ENCODE measurements at regions not wholly inside any gene's neighbourhood (a gene's known extent, or its start where the extent isn't known, plus 50 kb on each side); places are given as distances from the start of the nearest gene placed in this dataset.

- no peak overlapping the region for H3K27ac ChIP-seq (ENCODE audit: low read depth, low read length)
- no peak for TF ChIP-seq EZH2phosphoT487 (conservative IDR thresholded peaks at IDR 0.05; ENCODE audit: low read length)
- TF ChIP-seq, protein P1, sequence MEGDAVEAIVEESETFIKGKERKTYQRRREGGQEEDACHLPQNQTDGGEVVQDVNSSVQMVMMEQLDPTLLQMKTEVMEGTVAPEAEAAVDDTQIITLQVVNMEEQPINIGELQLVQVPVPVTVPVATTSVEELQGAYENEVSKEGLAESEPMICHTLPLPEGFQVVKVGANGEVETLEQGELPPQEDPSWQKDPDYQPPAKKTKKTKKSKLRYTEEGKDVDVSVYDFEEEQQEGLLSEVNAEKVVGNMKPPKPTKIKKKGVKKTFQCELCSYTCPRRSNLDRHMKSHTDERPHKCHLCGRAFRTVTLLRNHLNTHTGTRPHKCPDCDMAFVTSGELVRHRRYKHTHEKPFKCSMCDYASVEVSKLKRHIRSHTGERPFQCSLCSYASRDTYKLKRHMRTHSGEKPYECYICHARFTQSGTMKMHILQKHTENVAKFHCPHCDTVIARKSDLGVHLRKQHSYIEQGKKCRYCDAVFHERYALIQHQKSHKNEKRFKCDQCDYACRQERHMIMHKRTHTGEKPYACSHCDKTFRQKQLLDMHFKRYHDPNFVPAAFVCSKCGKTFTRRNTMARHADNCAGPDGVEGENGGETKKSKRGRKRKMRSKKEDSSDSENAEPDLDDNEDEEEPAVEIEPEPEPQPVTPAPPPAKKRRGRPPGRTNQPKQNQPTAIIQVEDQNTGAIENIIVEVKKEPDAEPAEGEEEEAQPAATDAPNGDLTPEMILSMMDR (IDR thresholded peaks at IDR 0.05; ENCODE audit: insufficient read depth, low read length, poor library complexity, severe bottlenecking): no peak
- H3K4me2 ChIP-seq (ENCODE audit: low read depth, low read length, poor library complexity, severe bottlenecking): no peak overlapping the region
- no peaks in the 10 kb centered on the region for H3F3A ChIP-seq (ENCODE audit: insufficient read depth)
- no peaks in the 10 kb centered on the region for H3K36me3 ChIP-seq (ENCODE audit: low read length)
- H3K9ac ChIP-seq (ENCODE audit: low read length): no peak overlapping the region
- no peak overlapping the region for H3K4me3 ChIP-seq (ENCODE audit: insufficient read depth, low read length, poor library complexity, severe bottlenecking)
- no peaks in the 10 kb centered on the region for H3K27me3 ChIP-seq (ENCODE audit: low read length)
- no peaks in the 10 kb centered on the region for H4K20me1 ChIP-seq (ENCODE audit: low read depth, low read length)
- H2AFZ ChIP-seq (ENCODE audit: low read depth, low read length, severe bottlenecking): no peak overlapping the region
- no peaks in the 10 kb centered on the region for H3K9me2 ChIP-seq (replicated peaks; ENCODE audit: insufficient read depth, low read length)
- H3K9me3 ChIP-seq (ENCODE audit: insufficient read depth, low read length): no peaks in the 10 kb centered on the region
- no peaks in the 10 kb centered on the region for H3K79me2 ChIP-seq (ENCODE audit: insufficient read depth, low read length)
Measured at GRCh38 chr1:72419229-72419628, 136.9 kb upstream of the NEGR1 start.

DNA sequence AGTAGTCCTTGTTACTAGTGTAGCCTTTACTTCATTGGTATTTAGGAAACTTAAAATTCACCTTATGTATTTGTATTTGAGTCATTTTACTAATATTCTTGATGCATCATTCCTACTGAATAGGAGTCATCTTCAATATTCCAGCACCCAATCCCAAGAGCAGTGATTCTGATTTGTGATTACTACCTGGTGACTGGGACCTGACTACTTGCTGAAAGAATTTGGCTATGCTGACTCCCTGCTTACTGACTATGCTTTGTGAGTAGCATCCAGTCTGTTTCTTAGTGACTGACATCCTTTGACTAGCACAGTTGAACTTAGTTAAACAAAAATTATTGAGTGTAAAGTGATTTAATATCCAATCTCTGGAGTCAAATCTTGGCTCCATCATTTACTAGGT is 129.9 kb upstream of the NEGR1 start:
- H3K36me3 ChIP-seq (ENCODE audit: low read length): no peaks in the 10 kb centered on the region
- H3F3A ChIP-seq (ENCODE audit: insufficient read depth): no peaks in the 10 kb centered on the region
- H3K9ac ChIP-seq (ENCODE audit: low read length): no peak overlapping the region
- TF ChIP-seq EZH2phosphoT487 (conservative IDR thresholded peaks at IDR 0.05; ENCODE audit: low read length): no peak
- TF ChIP-seq, protein P1 (IDR thresholded peaks at IDR 0.05; ENCODE audit: insufficient read depth, low read length, poor library complexity, severe bottlenecking): no peak
- no peak overlapping the region for H3K4me3 ChIP-seq (ENCODE audit: insufficient read depth, low read length, poor library complexity, severe bottlenecking)
- H3K9me2 ChIP-seq (replicated peaks; ENCODE audit: insufficient read depth, low read length): no peaks in the 10 kb centered on the region
- no peaks in the 10 kb centered on the region for H3K27me3 ChIP-seq (ENCODE audit: low read length)
- H2AFZ ChIP-seq (ENCODE audit: low read depth, low read length, severe bottlenecking): no peak overlapping the region
- H3K79me2 ChIP-seq (ENCODE audit: insufficient read depth, low read length): no peaks in the 10 kb centered on the region
- H3K27ac ChIP-seq (ENCODE audit: low read depth, low read length): no peak overlapping the region
- no peaks in the 10 kb centered on the region for H3K9me3 ChIP-seq (ENCODE audit: insufficient read depth, low read length)
- H3K4me2 ChIP-seq (ENCODE audit: low read depth, low read length, poor library complexity, severe bottlenecking): no peak overlapping the region
- H4K20me1 ChIP-seq (ENCODE audit: low read depth, low read length): no peaks in the 10 kb centered on the region

DNA sequence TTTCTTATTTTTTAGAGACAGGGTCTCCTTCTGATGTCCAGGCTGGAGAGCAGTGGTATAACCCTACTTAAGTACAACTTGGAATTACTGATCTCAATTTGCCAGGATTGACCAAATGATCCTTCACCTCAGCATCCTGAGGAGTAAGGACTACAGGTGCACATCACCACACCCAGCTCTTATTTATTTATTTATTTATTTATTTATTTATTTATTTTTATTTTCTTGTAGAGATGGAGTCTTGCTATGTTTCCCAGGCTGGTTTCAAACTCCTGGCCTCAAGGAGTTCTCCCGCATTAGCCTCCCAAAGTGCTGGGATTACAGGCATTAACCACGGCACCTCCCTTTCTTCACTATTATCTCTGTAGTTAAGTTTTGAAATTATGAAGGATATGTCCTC is 117.5 kb upstream of the NEGR1 start:
- no peak overlapping the region for H3K4me2 ChIP-seq (ENCODE audit: low read depth, low read length, poor library complexity, severe bottlenecking)
- H3K79me2 ChIP-seq (ENCODE audit: insufficient read depth, low read length): no peaks in the 10 kb centered on the region
- no peak overlapping the region for H3K4me3 ChIP-seq (ENCODE audit: insufficient read depth, low read length, poor library complexity, severe bottlenecking)
- no peak overlapping the region for H3K27ac ChIP-seq (ENCODE audit: low read depth, low read length)
- H4K20me1 ChIP-seq (ENCODE audit: low read depth, low read length): no peaks in the 10 kb centered on the region
- no peaks in the 10 kb centered on the region for H3K36me3 ChIP-seq (ENCODE audit: low read length)
- H2AFZ ChIP-seq (ENCODE audit: low read depth, low read length, severe bottlenecking): no peak overlapping the region
- H3F3A ChIP-seq (ENCODE audit: insufficient read depth): no peaks in the 10 kb centered on the region
- H3K9me3 ChIP-seq (ENCODE audit: insufficient read depth, low read length): no peaks in the 10 kb centered on the region
- TF ChIP-seq, protein P1 (IDR thresholded peaks at IDR 0.05; ENCODE audit: insufficient read depth, low read length, poor library complexity, severe bottlenecking): no peak
- no peak for TF ChIP-seq EZH2phosphoT487 (conservative IDR thresholded peaks at IDR 0.05; ENCODE audit: low read length)
- H3K9me2 ChIP-seq (replicated peaks; ENCODE audit: insufficient read depth, low read length): no peaks in the 10 kb centered on the region
- H3K27me3 ChIP-seq (ENCODE audit: low read length): no peaks in the 10 kb centered on the region
- H3K9ac ChIP-seq (ENCODE audit: low read length): no peak overlapping the region
